ENCODE measurements at regions not wholly inside any gene's neighbourhood (a gene's known extent, or its start where the extent isn't known, plus 50 kb on each side); places are given as distances from the start of the nearest gene placed in this dataset.
"Not testable (repeated sequence)": the region's sequence is repeated elsewhere in the genome, so short reads cannot be mapped to it uniquely, and the experiment has no call there.

GRCh38 chr13:97736436-97736835 is 217.0 kb upstream of the IPO5 start:
- no peak for DNase-seq

GRCh38 chr13:97742084-97742483 is 211.4 kb upstream of the IPO5 start:
- DNase-seq: no peak

GRCh38 chr13:97743938-97744337 is 209.5 kb upstream of the IPO5 start:
- DNase-seq: no peak

- no peak for DNase-seq
Observed at GRCh38 chr13:97746649-97747048, 206.8 kb upstream of the IPO5 start.

- DNase-seq: no peak
Observed at GRCh38 chr13:97749174-97749573, 204.3 kb upstream of the IPO5 start.

- DNase-seq: no peak
Observed at GRCh38 chr13:97751477-97751876, 202.0 kb upstream of the IPO5 start.

- no peak for DNase-seq
Observed at GRCh38 chr13:97752961-97753668, 200.4 kb upstream of the IPO5 start.

- DNase-seq: peak in 1 of 2 donors; percentile 9
Observed at GRCh38 chr13:97753942-97754670, 199.4 kb upstream of the IPO5 start.

- no peak for DNase-seq
Observed at GRCh38 chr13:97757807-97758206, 195.7 kb upstream of the IPO5 start.

DNA sequence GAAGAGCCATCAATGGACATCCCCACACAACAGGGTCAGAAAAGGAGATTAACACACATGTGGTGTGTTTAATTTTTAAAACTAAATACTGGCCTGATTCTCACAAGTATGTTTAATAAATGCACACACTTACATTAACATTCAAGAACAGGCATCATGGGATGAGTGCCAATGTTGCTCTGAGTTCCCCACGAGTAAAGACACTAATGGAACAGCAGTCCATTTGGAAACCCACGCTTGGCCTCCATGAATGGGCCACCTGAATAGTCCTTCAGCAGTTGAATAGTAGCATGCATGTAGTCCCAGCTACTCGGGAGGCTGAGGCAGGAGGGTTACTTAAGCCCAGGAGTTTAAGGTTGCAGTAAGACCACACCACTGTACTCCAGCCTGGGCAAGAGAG is 195.2 kb upstream of the IPO5 start:
- DNase-seq: no peak

DNA sequence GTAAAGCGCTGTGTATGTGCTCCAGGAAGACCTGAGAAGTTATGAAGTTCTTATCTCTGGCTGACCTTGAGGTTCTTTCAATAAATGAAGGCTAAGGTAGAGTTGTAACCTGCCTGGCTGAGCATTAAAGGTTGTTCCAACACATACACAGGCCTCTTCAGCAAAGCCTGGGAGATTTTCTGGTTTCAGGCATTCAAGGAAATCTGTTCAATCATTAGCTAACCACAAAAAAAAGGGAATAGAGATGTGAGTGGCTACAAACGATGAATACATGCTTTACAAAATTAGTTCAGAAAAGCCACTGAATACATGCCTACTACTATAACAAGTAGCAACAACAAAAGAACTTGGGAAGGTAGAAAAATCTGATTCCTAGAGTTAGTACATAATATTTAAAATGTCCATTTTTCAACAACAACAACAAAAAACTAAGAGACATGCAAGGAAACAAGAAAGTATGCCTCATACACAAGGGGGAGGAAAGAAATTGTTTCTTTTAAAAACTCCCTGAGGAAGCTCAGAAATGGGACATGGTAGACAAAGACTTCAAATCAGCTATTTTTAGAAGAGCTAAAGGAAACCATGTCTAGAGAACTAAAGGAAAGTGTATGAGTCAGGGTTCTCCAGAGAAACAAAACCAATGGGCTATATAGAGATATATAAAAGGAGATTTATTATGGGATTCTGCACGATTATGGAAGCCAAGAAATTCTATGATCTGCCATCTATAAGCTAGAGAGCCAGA is 191.5 kb upstream of the IPO5 start:
- DNase-seq: no peak

GRCh38 chr13:97766749-97767148 is 186.7 kb upstream of the IPO5 start:
- DNase-seq: no peak

DNA sequence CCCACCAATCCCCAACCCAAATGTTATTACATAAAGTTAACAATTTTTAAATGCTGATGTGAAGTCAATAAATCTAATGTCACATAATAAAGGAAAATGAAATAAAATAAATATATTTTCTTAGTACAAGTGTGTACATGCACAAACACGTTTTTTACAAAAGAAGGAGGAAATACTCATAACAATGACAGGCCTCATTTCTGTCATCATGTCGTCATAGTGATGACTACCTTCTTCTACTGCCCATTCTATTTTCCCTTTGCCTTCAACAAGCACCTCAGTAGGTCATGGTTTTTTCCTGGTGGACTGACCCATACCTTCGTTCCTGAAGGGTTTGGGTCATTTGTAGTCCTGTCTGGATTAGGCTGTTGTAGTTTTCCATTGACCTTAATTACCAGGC is 185.3 kb upstream of the IPO5 start:
- DNase-seq: no peak

GRCh38 chr13:97770231-97770630 is 183.2 kb upstream of the IPO5 start:
- DNase-seq: not testable (repeated sequence)

DNA sequence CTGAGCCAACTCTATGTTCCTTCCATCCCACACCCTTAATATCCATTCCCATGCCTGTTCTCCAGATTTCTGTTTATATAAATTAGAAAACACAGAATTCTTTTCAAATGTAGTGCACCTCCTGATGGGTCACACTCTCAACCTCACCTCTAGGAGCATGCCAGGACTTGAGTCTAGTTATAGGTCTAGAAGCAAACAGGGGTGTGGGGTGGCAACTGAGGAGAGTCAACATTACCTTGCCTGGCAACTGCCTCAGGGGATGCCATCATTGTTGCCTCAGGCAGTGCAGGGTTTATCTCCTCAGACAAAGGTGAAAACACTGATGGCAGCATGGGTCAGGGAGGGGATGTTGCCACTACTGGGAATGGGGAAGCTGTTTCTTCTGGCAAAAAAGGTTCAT is 181.0 kb upstream of the IPO5 start:
- not testable (repeated sequence) for DNase-seq

DNA sequence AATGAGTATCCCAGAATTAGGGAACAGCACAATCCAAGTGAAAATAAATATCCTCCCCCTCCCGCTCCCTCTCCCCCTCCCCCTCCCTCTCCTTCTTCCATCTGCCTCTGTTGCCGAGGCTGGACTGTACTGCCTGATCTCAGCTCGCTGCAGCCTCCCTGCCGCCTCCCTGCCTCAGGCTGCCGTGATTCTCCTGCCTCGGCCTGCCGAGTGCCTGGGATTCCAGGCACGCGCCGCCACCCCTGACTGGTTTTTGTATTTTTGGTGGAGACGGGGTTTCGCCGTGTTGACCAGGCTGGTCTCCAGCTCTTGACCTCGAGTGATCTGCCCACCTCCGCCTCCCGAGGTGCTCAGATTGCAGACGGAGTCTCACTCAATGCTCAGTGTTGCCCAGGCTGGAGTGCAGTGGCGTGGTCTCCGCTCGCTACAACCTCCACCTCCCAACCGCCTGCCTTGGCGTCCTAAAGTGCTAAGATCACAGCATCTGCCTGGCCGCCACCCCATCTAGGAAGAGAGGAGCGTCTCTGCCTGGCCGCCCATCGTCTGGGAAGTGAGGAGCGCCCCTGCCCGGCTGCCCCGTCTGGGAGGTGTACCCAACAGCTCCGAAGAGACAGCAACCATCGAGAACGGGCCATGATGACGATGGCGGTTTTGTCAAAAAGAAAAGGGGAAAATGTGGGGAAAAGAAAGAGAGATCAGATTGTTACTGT is 178.9 kb upstream of the IPO5 start:
- not testable (repeated sequence) for DNase-seq

- no peak for DNase-seq
Observed at GRCh38 chr13:97780486-97780885, 173.0 kb upstream of the IPO5 start.

DNA sequence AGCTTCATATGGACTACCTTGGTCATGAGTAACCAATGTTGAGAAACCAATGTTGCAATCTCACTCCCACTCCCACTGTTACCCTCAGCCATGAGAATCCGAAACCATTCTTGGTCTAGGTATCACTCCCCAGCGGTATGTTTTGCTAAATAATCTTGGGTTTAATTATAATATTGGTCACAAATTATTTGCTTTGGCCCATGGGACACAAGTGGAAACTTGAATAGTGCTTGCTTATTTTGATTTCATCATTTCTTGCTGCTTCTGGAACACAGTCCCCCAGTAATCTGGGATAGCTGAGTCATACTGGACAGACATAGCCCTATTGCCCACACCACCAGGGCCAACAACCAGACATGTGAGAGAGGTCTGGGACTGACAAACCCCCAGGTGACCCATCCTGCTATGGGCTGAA is 171.6 kb upstream of the IPO5 start:
- DNase-seq: no peak

GRCh38 chr13:97786510-97786909 is 167.0 kb upstream of the IPO5 start:
- DNase-seq: no peak

DNA sequence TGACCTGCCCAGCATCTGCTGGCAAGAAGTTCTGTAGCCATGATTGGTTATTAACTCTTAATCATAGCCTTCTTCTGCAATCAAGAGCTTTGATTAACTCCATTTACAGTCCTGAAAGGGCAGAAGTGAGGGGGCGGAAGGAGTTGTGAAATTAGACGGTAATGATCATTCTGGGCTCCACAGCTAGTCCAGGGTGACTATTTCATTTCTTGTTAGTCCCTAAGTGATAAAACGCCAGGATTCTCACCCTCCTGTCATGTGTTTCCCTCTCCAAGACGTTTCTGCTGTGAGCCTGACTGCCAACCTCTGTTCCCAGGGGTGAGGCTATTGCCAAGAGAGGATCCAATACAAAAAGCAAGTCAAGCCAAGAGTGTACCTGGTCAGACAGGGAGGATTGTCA is 155.9 kb upstream of the IPO5 start:
- no peak for DNase-seq

DNA sequence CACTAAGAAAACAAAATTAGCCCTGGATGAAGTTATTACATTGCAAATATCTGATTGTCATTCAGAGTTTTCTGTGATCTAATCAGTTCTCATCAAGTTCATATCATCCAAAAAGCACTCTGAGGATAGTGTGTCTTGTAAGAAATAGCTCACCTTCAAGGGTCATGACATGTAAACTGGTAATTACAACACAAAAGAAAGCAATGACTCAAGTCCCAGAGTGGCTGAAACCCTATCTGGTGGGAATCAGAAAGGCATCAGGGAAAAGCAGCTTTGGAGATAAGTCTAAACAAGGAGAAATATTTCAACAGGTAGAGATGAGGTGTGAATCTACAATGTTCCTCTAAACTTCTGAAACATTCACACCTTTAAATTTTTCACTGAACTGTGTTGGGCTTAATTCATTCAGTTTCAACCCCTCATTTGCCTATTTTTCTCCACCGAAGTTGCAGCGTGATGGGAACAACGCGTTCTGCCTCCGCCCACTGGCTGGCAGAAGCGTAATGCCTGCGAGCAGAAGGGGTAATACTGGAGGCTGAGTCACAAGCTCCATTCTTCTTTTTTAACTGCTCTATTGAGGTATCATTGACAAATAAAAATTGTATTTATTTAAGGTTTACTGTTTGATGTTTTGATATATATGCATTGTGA is 155.2 kb upstream of the IPO5 start:
- no peak for DNase-seq

GRCh38 chr13:97798836-97799235 is 154.6 kb upstream of the IPO5 start:
- DNase-seq: no peak

GRCh38 chr13:97802213-97802612 is 151.3 kb upstream of the IPO5 start:
- DNase-seq: no peak

Data from stimulated activated CD4-positive, alpha-beta T cell treated with anti-CD3 and anti-CD28 coated beads, Interleukin-2, amount 100 ng/mL, for 24 hours (primary cell).